ENCODE measurements at regions not wholly inside any gene's neighbourhood (a gene's known extent, or its start where the extent isn't known, plus 50 kb on each side); places are given as distances from the start of the nearest gene placed in this dataset.

DNA sequence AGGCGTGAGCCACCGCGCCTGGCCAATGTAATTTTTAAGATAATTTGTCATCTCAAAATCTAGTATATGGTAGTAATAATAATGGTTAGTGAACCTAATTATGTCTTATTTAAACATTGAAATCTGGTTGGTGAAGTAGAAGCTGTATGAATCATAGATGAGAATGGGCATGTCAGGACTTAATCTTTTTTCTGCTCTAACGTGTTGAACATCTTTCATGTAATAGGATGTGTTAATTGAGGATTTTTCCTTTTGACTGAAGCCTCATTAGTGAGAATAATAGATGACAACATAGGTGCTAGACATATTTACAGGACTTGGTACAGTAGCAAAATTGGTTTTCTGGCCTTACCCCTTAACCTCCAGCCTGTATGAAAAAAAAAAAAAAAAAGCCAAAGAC lies 835.6 kb downstream of the IGSF11 start:
- TF ChIP-seq, protein P1, sequence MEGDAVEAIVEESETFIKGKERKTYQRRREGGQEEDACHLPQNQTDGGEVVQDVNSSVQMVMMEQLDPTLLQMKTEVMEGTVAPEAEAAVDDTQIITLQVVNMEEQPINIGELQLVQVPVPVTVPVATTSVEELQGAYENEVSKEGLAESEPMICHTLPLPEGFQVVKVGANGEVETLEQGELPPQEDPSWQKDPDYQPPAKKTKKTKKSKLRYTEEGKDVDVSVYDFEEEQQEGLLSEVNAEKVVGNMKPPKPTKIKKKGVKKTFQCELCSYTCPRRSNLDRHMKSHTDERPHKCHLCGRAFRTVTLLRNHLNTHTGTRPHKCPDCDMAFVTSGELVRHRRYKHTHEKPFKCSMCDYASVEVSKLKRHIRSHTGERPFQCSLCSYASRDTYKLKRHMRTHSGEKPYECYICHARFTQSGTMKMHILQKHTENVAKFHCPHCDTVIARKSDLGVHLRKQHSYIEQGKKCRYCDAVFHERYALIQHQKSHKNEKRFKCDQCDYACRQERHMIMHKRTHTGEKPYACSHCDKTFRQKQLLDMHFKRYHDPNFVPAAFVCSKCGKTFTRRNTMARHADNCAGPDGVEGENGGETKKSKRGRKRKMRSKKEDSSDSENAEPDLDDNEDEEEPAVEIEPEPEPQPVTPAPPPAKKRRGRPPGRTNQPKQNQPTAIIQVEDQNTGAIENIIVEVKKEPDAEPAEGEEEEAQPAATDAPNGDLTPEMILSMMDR (IDR thresholded peaks at IDR 0.05) = no peak
- Mint-ChIP-seq H3K36me3 (ENCODE audit: low read depth) (no peaks in the 10 kb centered on the region), H3K27ac (no peak overlapping the region), H3K27me3 (ENCODE audit: low read depth, poor library complexity) (peaks cover 3% of the 10 kb centered on the region), H3K4me3 (no peak overlapping the region), H3K4me1 (no peaks in the 10 kb centered on the region), H3K9me3 (peaks cover 59% of the 10 kb centered on the region)
- DNase-seq = no peak

DNA sequence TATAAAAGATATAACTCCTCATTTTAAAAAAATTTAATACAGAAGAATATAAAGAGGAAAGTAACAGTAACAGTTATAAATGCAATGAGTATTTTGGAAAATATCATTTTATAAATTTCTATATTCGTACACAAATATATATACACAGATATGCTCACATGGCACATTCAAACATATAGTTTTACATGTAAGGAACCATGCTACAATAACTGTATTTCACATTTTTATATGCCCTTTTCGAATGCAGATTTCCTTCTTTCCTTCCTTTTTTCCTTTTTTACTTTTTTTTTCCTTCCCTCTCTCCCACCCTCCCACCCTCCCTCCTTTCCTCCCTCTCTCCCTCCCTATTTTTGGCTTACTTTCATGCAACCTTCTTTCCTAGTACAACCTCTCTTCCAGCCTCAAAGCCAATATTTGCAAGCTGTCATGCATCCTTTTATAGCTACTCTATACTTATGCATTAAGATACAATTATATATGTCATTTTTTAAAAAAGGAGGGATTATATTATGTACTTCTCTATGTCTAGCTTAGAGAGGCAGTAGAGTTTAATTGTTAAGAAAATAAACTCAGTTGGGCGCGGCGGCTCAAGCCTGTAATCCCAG lies 830.5 kb downstream of the IGSF11 start:
- Mint-ChIP-seq H3K27me3 (ENCODE audit: low read depth, poor library complexity) (peaks cover 3% of the 10 kb centered on the region), H3K36me3 (ENCODE audit: low read depth) (no peaks in the 10 kb centered on the region), H3K27ac (no peak overlapping the region), H3K4me1 (no peaks in the 10 kb centered on the region), H3K9me3 (peaks cover 21% of the 10 kb centered on the region), H3K4me3 (no peak overlapping the region)
- no peak for DNase-seq
- TF ChIP-seq, protein P1 (IDR thresholded peaks at IDR 0.05) = no peak

DNA sequence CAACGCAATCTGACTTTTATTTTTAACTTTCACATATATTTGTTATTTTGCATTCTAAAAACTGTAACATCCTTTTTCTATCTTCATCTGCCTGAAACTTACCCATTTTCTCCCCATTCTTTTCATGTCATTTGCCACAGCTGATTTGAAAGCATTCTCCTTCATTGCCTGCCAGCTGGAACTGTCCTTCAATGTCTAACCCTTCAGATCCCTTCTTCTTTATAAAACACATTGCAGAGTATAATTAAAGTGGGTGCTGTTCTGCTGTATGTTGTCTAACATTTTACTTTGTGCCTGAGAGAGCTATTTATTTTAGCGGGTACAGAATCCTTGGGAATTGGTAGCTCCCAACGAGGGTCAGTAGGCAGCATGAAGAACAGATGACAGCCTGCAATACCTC lies 827.4 kb downstream of the IGSF11 start:
- Mint-ChIP-seq H3K4me1 (no peaks in the 10 kb centered on the region), H3K36me3 (ENCODE audit: low read depth) (no peaks in the 10 kb centered on the region), H3K27me3 (ENCODE audit: low read depth, poor library complexity) (no peaks in the 10 kb centered on the region), H3K27ac (no peak overlapping the region), H3K4me3 (no peak overlapping the region), H3K9me3 (peaks cover 8% of the 10 kb centered on the region)
- TF ChIP-seq, protein P1 (IDR thresholded peaks at IDR 0.05) = no peak
- DNase-seq = no peak

DNA sequence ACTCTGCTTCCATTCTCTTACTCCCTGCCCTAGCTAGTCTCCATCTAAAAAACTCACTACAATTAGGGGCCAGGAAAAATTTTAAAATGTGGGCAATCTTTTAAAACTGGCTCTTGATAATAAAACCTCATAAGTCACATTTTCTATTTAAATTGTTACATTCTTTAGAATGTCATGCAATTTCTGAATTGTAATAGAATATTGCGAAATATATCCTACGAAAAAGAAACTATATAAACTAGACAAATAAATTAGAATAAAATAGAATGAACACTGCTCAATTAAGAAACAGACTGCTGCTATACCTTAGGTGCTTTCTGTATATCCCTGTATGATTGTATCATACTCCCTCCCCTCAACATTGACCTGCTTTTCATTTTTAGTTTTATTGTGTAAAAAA lies 826.0 kb downstream of the IGSF11 start:
- no peak for DNase-seq
- Mint-ChIP-seq H3K36me3 (ENCODE audit: low read depth) (no peaks in the 10 kb centered on the region), H3K27me3 (ENCODE audit: low read depth, poor library complexity) (no peaks in the 10 kb centered on the region), H3K9me3 (peaks cover under 1% of the 10 kb centered on the region), H3K4me1 (no peaks in the 10 kb centered on the region), H3K27ac (no peak overlapping the region), H3K4me3 (no peak overlapping the region)
- TF ChIP-seq, protein P1 (IDR thresholded peaks at IDR 0.05) = no peak

DNA sequence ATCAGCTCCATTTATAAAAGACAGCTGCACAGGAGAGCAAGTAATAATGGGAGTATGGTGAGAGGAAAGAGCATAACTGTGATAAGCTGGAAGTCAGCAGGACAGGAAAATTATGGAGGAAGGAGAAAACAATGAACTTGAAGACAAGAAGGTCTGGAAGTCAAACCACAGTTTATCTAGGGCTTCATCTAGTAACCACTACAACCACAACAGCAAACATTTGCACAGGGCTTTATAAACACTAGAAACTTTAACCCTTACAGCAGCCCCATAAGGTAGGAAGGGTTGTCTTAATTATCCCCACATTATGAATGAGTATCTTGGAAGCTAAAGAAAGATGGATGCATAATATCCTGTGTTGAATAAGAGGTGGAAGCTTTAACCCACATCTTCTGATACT lies 820.8 kb downstream of the IGSF11 start:
- H3K9me3 Mint-ChIP-seq = no peaks in the 10 kb centered on the region
- H3K27ac Mint-ChIP-seq = no peak overlapping the region
- no peaks in the 10 kb centered on the region for H3K36me3 Mint-ChIP-seq (ENCODE audit: low read depth)
- H3K4me3 Mint-ChIP-seq = no peak overlapping the region
- TF ChIP-seq, protein P1 (IDR thresholded peaks at IDR 0.05) = no peak
- DNase-seq = no peak
- no peaks in the 10 kb centered on the region for H3K4me1 Mint-ChIP-seq
- H3K27me3 Mint-ChIP-seq (ENCODE audit: low read depth, poor library complexity) = no peaks in the 10 kb centered on the region

DNA sequence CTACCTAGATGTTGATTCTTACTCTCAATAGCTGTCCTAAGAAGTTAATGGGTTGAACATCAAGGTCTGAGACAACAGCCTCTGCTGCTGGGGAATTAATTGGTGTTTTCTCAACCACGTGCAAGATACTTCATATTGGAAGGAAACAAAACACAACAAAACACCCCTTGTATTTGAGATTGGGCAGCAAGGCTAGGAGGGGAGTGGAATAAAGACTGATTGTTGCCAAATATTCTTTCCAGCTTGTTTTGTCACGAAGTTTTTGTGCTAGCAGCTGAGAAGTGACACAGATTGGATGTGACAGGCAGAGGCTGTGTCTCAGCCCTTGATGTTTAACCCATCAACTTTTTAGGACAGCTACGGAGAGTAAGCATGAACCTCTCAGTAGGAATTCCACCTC lies 808.4 kb downstream of the IGSF11 start:
- no peaks in the 10 kb centered on the region for H3K4me1 Mint-ChIP-seq

More for the DNA sequence above, 808.4 kb downstream of the IGSF11 start:
- H3K9me3 Mint-ChIP-seq = peaks cover 2% of the 10 kb centered on the region
- H3K27ac Mint-ChIP-seq = no peak overlapping the region
- H3K27me3 Mint-ChIP-seq (ENCODE audit: low read depth, poor library complexity) = peaks cover 8% of the 10 kb centered on the region
- DNase-seq = no peak
- TF ChIP-seq, protein P1 (IDR thresholded peaks at IDR 0.05) = no peak
- no peaks in the 10 kb centered on the region for H3K36me3 Mint-ChIP-seq (ENCODE audit: low read depth)
- H3K4me3 Mint-ChIP-seq = no peak overlapping the region

Measured in nephron progenitor cell (in vitro differentiated cells).